ENCODE measurements at regions not wholly inside any gene's neighbourhood (a gene's known extent, or its start where the extent isn't known, plus 50 kb on each side); places are given as distances from the start of the nearest gene placed in this dataset.

GRCh38 chr15:47400603-47401002, 316.7 kb upstream of the SEMA6D start:
- TF ChIP-seq, protein P1, sequence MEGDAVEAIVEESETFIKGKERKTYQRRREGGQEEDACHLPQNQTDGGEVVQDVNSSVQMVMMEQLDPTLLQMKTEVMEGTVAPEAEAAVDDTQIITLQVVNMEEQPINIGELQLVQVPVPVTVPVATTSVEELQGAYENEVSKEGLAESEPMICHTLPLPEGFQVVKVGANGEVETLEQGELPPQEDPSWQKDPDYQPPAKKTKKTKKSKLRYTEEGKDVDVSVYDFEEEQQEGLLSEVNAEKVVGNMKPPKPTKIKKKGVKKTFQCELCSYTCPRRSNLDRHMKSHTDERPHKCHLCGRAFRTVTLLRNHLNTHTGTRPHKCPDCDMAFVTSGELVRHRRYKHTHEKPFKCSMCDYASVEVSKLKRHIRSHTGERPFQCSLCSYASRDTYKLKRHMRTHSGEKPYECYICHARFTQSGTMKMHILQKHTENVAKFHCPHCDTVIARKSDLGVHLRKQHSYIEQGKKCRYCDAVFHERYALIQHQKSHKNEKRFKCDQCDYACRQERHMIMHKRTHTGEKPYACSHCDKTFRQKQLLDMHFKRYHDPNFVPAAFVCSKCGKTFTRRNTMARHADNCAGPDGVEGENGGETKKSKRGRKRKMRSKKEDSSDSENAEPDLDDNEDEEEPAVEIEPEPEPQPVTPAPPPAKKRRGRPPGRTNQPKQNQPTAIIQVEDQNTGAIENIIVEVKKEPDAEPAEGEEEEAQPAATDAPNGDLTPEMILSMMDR (IDR thresholded peaks at IDR 0.05) = no peak
- intact Hi-C loops (cut with DNase I) = no loop called here
- H3K36me3 ChIP-seq = no peaks in the 10 kb centered on the region
- no peaks in the 10 kb centered on the region for H3K27me3 ChIP-seq
- H3K9me3 ChIP-seq = no peaks in the 10 kb centered on the region
- no peaks in the 10 kb centered on the region for H3K4me1 ChIP-seq
- H3K27ac ChIP-seq = no peak overlapping the region
- H3K4me3 ChIP-seq = no peak overlapping the region
- DNase-seq (ENCODE audit: low spot score in 2 of 2) = no peak

DNA sequence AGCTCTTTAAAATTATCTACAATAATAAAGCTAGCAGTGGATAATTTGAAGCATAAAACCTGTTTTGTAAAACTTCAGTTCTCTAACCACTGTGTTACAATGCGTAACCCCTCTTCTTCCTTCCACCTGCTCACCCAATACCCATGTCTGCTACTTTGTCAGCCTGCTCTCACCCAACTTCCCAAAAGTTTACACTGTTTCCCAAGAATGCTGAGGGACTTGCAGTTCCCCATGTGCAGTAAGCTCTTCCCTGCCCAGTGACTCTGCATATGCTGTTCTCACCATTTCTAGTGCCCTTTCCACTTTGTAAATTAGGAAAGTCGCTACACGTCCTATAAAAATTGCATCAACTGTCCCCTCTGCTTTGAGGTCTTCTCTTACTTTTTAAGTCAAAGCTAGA, 315.9 kb upstream of the SEMA6D start:
- H3K9me3 ChIP-seq = no peaks in the 10 kb centered on the region
- intact Hi-C loops (cut with DNase I) = no loop called here

GRCh38 chr15:47402829-47403228, 314.5 kb upstream of the SEMA6D start:
- Histone ChIP-seq H3K4me1 (no peaks in the 10 kb centered on the region), H3K27me3 (no peaks in the 10 kb centered on the region), H3K4me3 (no peak overlapping the region), H3K36me3 (no peaks in the 10 kb centered on the region), H3K27ac (no peak overlapping the region), H3K9me3 (no peaks in the 10 kb centered on the region)
- DNase-seq (ENCODE audit: low spot score in 2 of 2) = no peak
- TF ChIP-seq, protein P1 (IDR thresholded peaks at IDR 0.05) = no peak
- intact Hi-C loops (cut with DNase I) = no loop called here

More for the DNA sequence above, 315.9 kb upstream of the SEMA6D start:
- Histone ChIP-seq H3K36me3 (no peaks in the 10 kb centered on the region), H3K4me1 (no peaks in the 10 kb centered on the region), H3K27ac (no peak overlapping the region), H3K27me3 (no peaks in the 10 kb centered on the region), H3K4me3 (no peak overlapping the region)
- TF ChIP-seq, protein P1 (IDR thresholded peaks at IDR 0.05) = no peak
- DNase-seq (ENCODE audit: low spot score in 2 of 2) = no peak

- Histone ChIP-seq H3K27me3 (no peaks in the 10 kb centered on the region), H3K4me3 (no peak overlapping the region), H3K36me3 (no peaks in the 10 kb centered on the region), H3K4me1 (peaks cover 5 to 13% of the 10 kb centered on the region in 2 donors), H3K9me3 (no peaks in the 10 kb centered on the region), H3K27ac (no peak overlapping the region)
- intact Hi-C loops (cut with DNase I) = no loop called here
- TF ChIP-seq, protein P1 (IDR thresholded peaks at IDR 0.05) = no peak
- no peak for DNase-seq (ENCODE audit: low spot score in 2 of 2)
These were observed 312.4 kb upstream of the SEMA6D start for GRCh38 chr15:47404877-47405276.

- Histone ChIP-seq H3K4me1 (peaks cover 5 to 14% of the 10 kb centered on the region in 2 donors), H3K27ac (no peak overlapping the region), H3K27me3 (no peaks in the 10 kb centered on the region), H3K9me3 (no peaks in the 10 kb centered on the region), H3K36me3 (no peaks in the 10 kb centered on the region), H3K4me3 (no peak overlapping the region)
- intact Hi-C loops (cut with DNase I) = no loop called here
- DNase-seq (ENCODE audit: low spot score in 2 of 2) = no peak
- TF ChIP-seq, protein P1 (IDR thresholded peaks at IDR 0.05) = no peak
These were observed 311.7 kb upstream of the SEMA6D start for GRCh38 chr15:47405365-47406162.
